ENCODE measurements at regions not wholly inside any gene's neighbourhood (a gene's known extent, or its start where the extent isn't known, plus 50 kb on each side); places are given as distances from the start of the nearest gene placed in this dataset.
"Not testable (repeated sequence)": the region's sequence is repeated elsewhere in the genome, so short reads cannot be mapped to it uniquely, and the experiment has no call there.

GRCh38 chr10:91080776-91081175, 139.7 kb upstream of the PCGF5 start:
- no peak for DNase-seq (ENCODE audit: extremely low read depth in 1 of 2, low read depth in 1 of 2)

GRCh38 chr10:91082447-91082846, 138.0 kb upstream of the PCGF5 start:
- no peak for DNase-seq (ENCODE audit: extremely low read depth in 1 of 2, low read depth in 1 of 2)

- DNase-seq (ENCODE audit: extremely low read depth in 1 of 2, low read depth in 1 of 2): no peak
These were observed 131.9 kb upstream of the PCGF5 start for GRCh38 chr10:91088300-91089140.

- DNase-seq (ENCODE audit: extremely low read depth in 1 of 2, low read depth in 1 of 2): no peak
These were observed 129.5 kb upstream of the PCGF5 start for GRCh38 chr10:91090761-91091529.

- no peak for DNase-seq (ENCODE audit: extremely low read depth in 1 of 2, low read depth in 1 of 2)
These were observed 128.7 kb upstream of the PCGF5 start for GRCh38 chr10:91091780-91092179.

GRCh38 chr10:91096274-91096673, 124.2 kb upstream of the PCGF5 start:
- DNase-seq (ENCODE audit: extremely low read depth in 1 of 2, low read depth in 1 of 2): no peak

GRCh38 chr10:91097313-91097712, 123.2 kb upstream of the PCGF5 start:
- no peak for DNase-seq (ENCODE audit: extremely low read depth in 1 of 2, low read depth in 1 of 2)

GRCh38 chr10:91098021-91098420, 122.4 kb upstream of the PCGF5 start:
- not testable (repeated sequence) for DNase-seq (ENCODE audit: extremely low read depth in 1 of 2, low read depth in 1 of 2)

GRCh38 chr10:91103384-91104192, 116.9 kb upstream of the PCGF5 start:
- DNase-seq (ENCODE audit: extremely low read depth in 1 of 2, low read depth in 1 of 2): no peak

- no peak for DNase-seq (ENCODE audit: extremely low read depth in 1 of 2, low read depth in 1 of 2)
These were observed 116.0 kb upstream of the PCGF5 start for GRCh38 chr10:91104193-91105041.

- DNase-seq (ENCODE audit: extremely low read depth in 1 of 2, low read depth in 1 of 2): no peak
These were observed 115.2 kb upstream of the PCGF5 start for GRCh38 chr10:91105269-91105668.

- no peak for DNase-seq (ENCODE audit: extremely low read depth in 1 of 2, low read depth in 1 of 2)
These were observed 111.6 kb upstream of the PCGF5 start for GRCh38 chr10:91108820-91109219.

- DNase-seq (ENCODE audit: extremely low read depth in 1 of 2, low read depth in 1 of 2): no peak
These were observed 109.4 kb upstream of the PCGF5 start for GRCh38 chr10:91111060-91111459.

- no peak for DNase-seq (ENCODE audit: extremely low read depth in 1 of 2, low read depth in 1 of 2)
These were observed 104.7 kb upstream of the PCGF5 start for GRCh38 chr10:91115618-91116390.

- DNase-seq (ENCODE audit: extremely low read depth in 1 of 2, low read depth in 1 of 2): no peak
These were observed 103.0 kb upstream of the PCGF5 start for GRCh38 chr10:91117505-91117904.

GRCh38 chr10:91120348-91120747, 100.1 kb upstream of the PCGF5 start:
- DNase-seq (ENCODE audit: extremely low read depth in 1 of 2, low read depth in 1 of 2): no peak

- DNase-seq (ENCODE audit: extremely low read depth in 1 of 2, low read depth in 1 of 2): no peak
These were observed 97.2 kb upstream of the PCGF5 start for GRCh38 chr10:91123261-91123660.

- DNase-seq (ENCODE audit: extremely low read depth in 1 of 2, low read depth in 1 of 2): no peak
These were observed 96.4 kb upstream of the PCGF5 start for GRCh38 chr10:91124016-91124415.

- no peak for DNase-seq (ENCODE audit: extremely low read depth in 1 of 2, low read depth in 1 of 2)
These were observed 94.0 kb upstream of the PCGF5 start for GRCh38 chr10:91126471-91126870.

All from activated CD8-positive, alpha-beta memory T cell treated with anti-CD3 and anti-CD28 coated beads for 1 hour (primary cell).